ENCODE measurements at regions not wholly inside any gene's neighbourhood (a gene's known extent, or its start where the extent isn't known, plus 50 kb on each side); places are given as distances from the start of the nearest gene placed in this dataset.

DNA sequence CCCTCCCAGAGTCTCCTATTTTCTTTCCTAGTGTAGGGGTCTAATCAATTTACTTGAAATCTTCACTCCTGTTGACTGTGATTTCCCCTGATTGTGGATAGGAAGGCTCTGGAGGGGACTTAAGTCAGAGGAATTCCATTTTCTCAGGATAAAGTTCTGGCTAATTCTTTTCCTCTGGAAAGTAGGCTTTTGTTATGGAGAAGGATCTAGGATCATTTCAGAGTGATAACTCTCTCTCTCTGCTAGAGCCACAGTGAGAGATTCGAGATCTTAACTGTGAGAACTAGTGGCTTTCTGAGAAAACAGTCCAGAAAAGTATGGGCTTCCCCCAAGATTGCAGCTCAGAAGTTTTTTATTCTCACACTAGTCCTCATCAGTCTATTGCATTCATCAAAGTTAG lies 163.9 kb upstream of the TFPI start:
- Mint-ChIP-seq H3K4me1 (no peaks in the 10 kb centered on the region), H3K9me3 (peaks cover 3% of the 10 kb centered on the region), H3K27me3 (ENCODE audit: low read depth) (no peaks in the 10 kb centered on the region), H3K4me3 (no peak overlapping the region), H3K36me3 (ENCODE audit: low read depth) (no peaks in the 10 kb centered on the region), H3K27ac (no peak overlapping the region)
- TF ChIP-seq, protein P1, sequence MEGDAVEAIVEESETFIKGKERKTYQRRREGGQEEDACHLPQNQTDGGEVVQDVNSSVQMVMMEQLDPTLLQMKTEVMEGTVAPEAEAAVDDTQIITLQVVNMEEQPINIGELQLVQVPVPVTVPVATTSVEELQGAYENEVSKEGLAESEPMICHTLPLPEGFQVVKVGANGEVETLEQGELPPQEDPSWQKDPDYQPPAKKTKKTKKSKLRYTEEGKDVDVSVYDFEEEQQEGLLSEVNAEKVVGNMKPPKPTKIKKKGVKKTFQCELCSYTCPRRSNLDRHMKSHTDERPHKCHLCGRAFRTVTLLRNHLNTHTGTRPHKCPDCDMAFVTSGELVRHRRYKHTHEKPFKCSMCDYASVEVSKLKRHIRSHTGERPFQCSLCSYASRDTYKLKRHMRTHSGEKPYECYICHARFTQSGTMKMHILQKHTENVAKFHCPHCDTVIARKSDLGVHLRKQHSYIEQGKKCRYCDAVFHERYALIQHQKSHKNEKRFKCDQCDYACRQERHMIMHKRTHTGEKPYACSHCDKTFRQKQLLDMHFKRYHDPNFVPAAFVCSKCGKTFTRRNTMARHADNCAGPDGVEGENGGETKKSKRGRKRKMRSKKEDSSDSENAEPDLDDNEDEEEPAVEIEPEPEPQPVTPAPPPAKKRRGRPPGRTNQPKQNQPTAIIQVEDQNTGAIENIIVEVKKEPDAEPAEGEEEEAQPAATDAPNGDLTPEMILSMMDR (IDR thresholded peaks at IDR 0.05; ENCODE audit: unreplicated experiment in 3 of 3), result no peak

- Mint-ChIP-seq H3K4me1 (no peaks in the 10 kb centered on the region), H3K4me3 (no peak overlapping the region)
Measured at GRCh38 chr2:187719510-187719909, 165.3 kb upstream of the TFPI start.

GRCh38 chr2:187748958-187749357 lies 194.7 kb upstream of the TFPI start:
- no peaks in the 10 kb centered on the region for H3K36me3 Mint-ChIP-seq (ENCODE audit: low read depth)
- H3K4me1 Mint-ChIP-seq, result no peaks in the 10 kb centered on the region
- H3K27me3 Mint-ChIP-seq (ENCODE audit: low read depth), result no peaks in the 10 kb centered on the region
- H3K4me3 Mint-ChIP-seq, result no peak overlapping the region
- H3K9me3 Mint-ChIP-seq, result peaks cover 3% of the 10 kb centered on the region
- H3K27ac Mint-ChIP-seq, result no peak overlapping the region
- TF ChIP-seq, protein P1 (IDR thresholded peaks at IDR 0.05; ENCODE audit: unreplicated experiment in 3 of 3), result no peak

More at GRCh38 chr2:187719510-187719909, 165.3 kb upstream of the TFPI start:
- Mint-ChIP-seq H3K9me3 (peaks cover 3% of the 10 kb centered on the region), H3K27me3 (ENCODE audit: low read depth) (no peaks in the 10 kb centered on the region), H3K27ac (no peak overlapping the region), H3K36me3 (ENCODE audit: low read depth) (no peaks in the 10 kb centered on the region)
- TF ChIP-seq, protein P1 (IDR thresholded peaks at IDR 0.05; ENCODE audit: unreplicated experiment in 3 of 3), result no peak

DNA sequence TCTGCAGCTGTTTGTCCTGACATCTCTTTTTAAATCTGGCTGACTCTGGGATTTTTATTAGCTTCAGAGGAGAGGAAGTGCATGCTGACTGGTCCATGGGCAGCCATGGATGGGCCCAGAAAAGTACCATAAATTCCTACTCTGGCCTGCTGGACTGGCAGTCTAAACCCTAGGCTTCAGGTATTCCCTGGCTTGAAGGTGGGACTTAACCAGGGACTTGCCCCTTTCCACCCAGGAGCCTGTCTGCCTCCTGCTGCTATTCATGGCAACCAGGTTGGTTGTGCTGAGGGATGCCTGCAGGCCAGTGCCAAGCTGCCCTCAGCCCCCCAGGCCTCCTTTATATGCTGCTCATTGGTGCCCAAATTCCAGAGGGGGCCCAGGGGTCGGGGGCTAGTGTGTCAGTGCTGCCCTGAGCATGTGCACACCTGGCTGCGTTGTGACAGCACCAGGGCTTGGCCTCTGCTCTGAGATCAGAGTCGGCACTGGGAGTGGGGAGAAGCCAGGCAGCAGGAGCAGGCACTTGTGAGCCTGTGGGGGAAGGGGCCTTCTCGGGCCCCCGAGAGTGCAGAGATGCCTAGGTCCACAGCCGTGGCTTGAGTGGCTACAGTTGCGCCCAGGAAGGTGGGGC lies 195.7 kb upstream of the TFPI start:
- H3K4me3 Mint-ChIP-seq, result no peak overlapping the region
- TF ChIP-seq, protein P1 (IDR thresholded peaks at IDR 0.05; ENCODE audit: unreplicated experiment in 3 of 3), result no peak
- H3K36me3 Mint-ChIP-seq (ENCODE audit: low read depth), result no peaks in the 10 kb centered on the region
- H3K4me1 Mint-ChIP-seq, result no peaks in the 10 kb centered on the region
- peaks cover 3% of the 10 kb centered on the region for H3K9me3 Mint-ChIP-seq
- no peaks in the 10 kb centered on the region for H3K27me3 Mint-ChIP-seq (ENCODE audit: low read depth)
- H3K27ac Mint-ChIP-seq, result no peak overlapping the region

- Mint-ChIP-seq H3K27ac (no peak overlapping the region), H3K4me3 (no peak overlapping the region), H3K27me3 (ENCODE audit: low read depth) (no peaks in the 10 kb centered on the region), H3K4me1 (no peaks in the 10 kb centered on the region), H3K9me3 (no peaks in the 10 kb centered on the region), H3K36me3 (ENCODE audit: low read depth) (no peaks in the 10 kb centered on the region)
- TF ChIP-seq, protein P1 (IDR thresholded peaks at IDR 0.05; ENCODE audit: unreplicated experiment in 3 of 3), result no peak
Measured at GRCh38 chr2:187768995-187769394, 214.8 kb upstream of the TFPI start.

- TF ChIP-seq, protein P1 (IDR thresholded peaks at IDR 0.05; ENCODE audit: unreplicated experiment in 3 of 3), result no peak
Measured at GRCh38 chr2:187769437-187769836, 215.2 kb upstream of the TFPI start.

More at GRCh38 chr2:187769437-187769836, 215.2 kb upstream of the TFPI start:
- H3K4me1 Mint-ChIP-seq, result no peaks in the 10 kb centered on the region
- H3K36me3 Mint-ChIP-seq (ENCODE audit: low read depth), result no peaks in the 10 kb centered on the region
- no peaks in the 10 kb centered on the region for H3K9me3 Mint-ChIP-seq
- no peak overlapping the region for H3K27ac Mint-ChIP-seq
- H3K4me3 Mint-ChIP-seq, result no peak overlapping the region
- H3K27me3 Mint-ChIP-seq (ENCODE audit: low read depth), result no peaks in the 10 kb centered on the region

Measured in nephron (organoid).